NCI-H2196 treated with DMSO at 0.1 percent for 48 hours (cell line): ENCODE measurements at regions not wholly inside any gene's neighbourhood (a gene's known extent, or its start where the extent isn't known, plus 50 kb on each side); places are given as distances from the start of the nearest gene placed in this dataset.
"Not testable (repeated sequence)": the region's sequence is repeated elsewhere in the genome, so short reads cannot be mapped to it uniquely, and the experiment has no call there.

ENCODE experiments used
- DNase-seq: peaks from one replicate; lab custom pipeline; 2025; ENCODE audit not compliant: unreplicated experiment; lab: John Stamatoyannopoulos, UW

GRCh38 chr1:198932351-198932991 lies 293.6 kb downstream of the PTPRC start:
- no peak for DNase-seq

GRCh38 chr1:198933515-198934222 lies 294.8 kb downstream of the PTPRC start:
- DNase-seq, result no peak

- no peak for DNase-seq
Observed at GRCh38 chr1:198934426-198934825, 295.6 kb downstream of the PTPRC start.

GRCh38 chr1:198934901-198935305 lies 296.1 kb downstream of the PTPRC start:
- DNase-seq, result no peak

- DNase-seq, result no peak
Observed at GRCh38 chr1:198935306-198935921, 296.6 kb downstream of the PTPRC start.

- no peak for DNase-seq
Observed at GRCh38 chr1:198936371-198937083, 297.7 kb downstream of the PTPRC start.

GRCh38 chr1:198937231-198938031 lies 298.6 kb downstream of the PTPRC start:
- DNase-seq, result no peak

- no peak for DNase-seq
Observed at GRCh38 chr1:198939286-198939685, 300.4 kb downstream of the PTPRC start.

GRCh38 chr1:198939956-198940355 lies 301.1 kb downstream of the PTPRC start:
- no peak for DNase-seq

GRCh38 chr1:198942466-198942865 lies 303.6 kb downstream of the PTPRC start:
- no peak for DNase-seq

GRCh38 chr1:198943484-198944187 lies 304.8 kb downstream of the PTPRC start:
- DNase-seq, result no peak

GRCh38 chr1:198947456-198947855 lies 308.6 kb downstream of the PTPRC start:
- DNase-seq, result no peak

- no peak for DNase-seq
Observed at GRCh38 chr1:198948895-198949659, 310.2 kb downstream of the PTPRC start.

- DNase-seq, result no peak
Observed at GRCh38 chr1:198950036-198950435, 311.2 kb downstream of the PTPRC start.

GRCh38 chr1:198955085-198955484 lies 316.2 kb downstream of the PTPRC start:
- DNase-seq, result no peak

GRCh38 chr1:198957044-198957443 lies 318.2 kb downstream of the PTPRC start:
- DNase-seq, result no peak

GRCh38 chr1:198959032-198959431 lies 320.2 kb downstream of the PTPRC start:
- no peak for DNase-seq

GRCh38 chr1:198959676-198960075 lies 320.8 kb downstream of the PTPRC start:
- no peak for DNase-seq

- DNase-seq, result not testable (repeated sequence)
Observed at GRCh38 chr1:198963796-198964195, 325.0 kb downstream of the PTPRC start.
